ENCODE measurements at regions not wholly inside any gene's neighbourhood (a gene's known extent, or its start where the extent isn't known, plus 50 kb on each side); places are given as distances from the start of the nearest gene placed in this dataset.
A peak's percentile ranks its signal among the peaks of the same experiment; 100 is the strongest.

DNA sequence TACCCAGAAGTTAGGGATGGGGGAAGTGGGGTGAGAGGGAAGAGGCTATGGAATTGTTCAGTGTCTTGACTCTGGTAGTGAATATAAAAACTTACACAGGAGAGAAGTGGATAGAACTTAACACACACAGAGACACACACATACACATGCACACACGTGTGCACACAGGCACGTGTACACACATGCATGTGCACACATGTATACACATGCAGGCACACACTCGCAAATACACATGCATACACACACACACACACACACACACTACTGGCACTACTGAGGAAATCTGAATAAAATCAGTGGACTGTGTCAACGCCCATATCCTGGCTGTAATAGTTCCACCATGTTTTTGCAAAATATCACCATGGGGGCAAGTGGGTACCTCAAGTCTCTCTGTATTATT lies 107.9 kb downstream of the IRS2 start:
- no peaks in the 10 kb centered on the region for H3K36me3 ChIP-seq (ENCODE audit: control insufficient read depth in 3 of 3, insufficient read depth in 2 of 3, low read depth in 1 of 3, low read length in 3 of 3)
- no peaks in the 10 kb centered on the region for H3K27me3 ChIP-seq (ENCODE audit: control insufficient read depth in 3 of 3, insufficient read depth in 3 of 3, low read length in 3 of 3)
- H3K9me3 ChIP-seq (ENCODE audit: control insufficient read depth in 2 of 2, insufficient read depth in 1 of 2, low read depth in 1 of 2, low read length in 1 of 2), result no peaks in the 10 kb centered on the region
- DNase-seq (no peak), FAIRE-seq (no peak)
- H3K4me3 ChIP-seq (ENCODE audit: low read depth in 1 of 3, low read length in 3 of 3), result no peak overlapping the region
- 81 to 85% (median 83%) methylated on average over 4 of the region's 4 CpGs for WGBS, 3 donors
- no peak overlapping the region for H3K27ac ChIP-seq (ENCODE audit: low read depth in 1 of 3, low read length in 2 of 3)
- H3K4me1 ChIP-seq (ENCODE audit: control insufficient read depth in 3 of 3, insufficient read depth in 2 of 3, low read depth in 1 of 3, low read length in 2 of 3), result peaks cover 0 to 4% (median 0%) of the 10 kb centered on the region in 3 donors

DNA sequence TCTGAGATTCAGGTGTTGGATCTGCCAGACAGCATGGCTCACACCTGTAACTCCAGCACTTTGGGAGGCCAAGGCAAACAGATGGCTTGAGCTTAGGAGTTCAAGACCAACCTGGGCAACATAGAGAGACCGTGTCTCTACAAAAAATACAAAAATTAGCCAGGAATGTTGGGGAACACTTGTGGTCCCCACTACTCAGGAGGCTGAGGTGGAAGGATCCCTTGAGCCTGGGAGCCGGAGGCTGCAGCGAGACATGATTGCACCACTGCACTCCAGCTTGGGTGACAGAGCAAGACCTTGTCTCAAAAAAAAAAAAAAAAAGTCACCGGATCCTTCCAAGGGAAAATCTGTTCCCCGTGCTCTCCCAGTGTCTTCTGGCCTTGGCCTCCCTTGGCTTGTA lies 109.2 kb downstream of the IRS2 start:
- H3K36me3 ChIP-seq (ENCODE audit: control insufficient read depth in 3 of 3, insufficient read depth in 2 of 3, low read depth in 1 of 3, low read length in 3 of 3), result no peaks in the 10 kb centered on the region
- FAIRE-seq (no peak), DNase-seq (no peak)
- no peak overlapping the region for H3K4me3 ChIP-seq (ENCODE audit: low read depth in 1 of 3, low read length in 3 of 3)
- H3K9me3 ChIP-seq (ENCODE audit: control insufficient read depth in 2 of 2, insufficient read depth in 1 of 2, low read depth in 1 of 2, low read length in 1 of 2), result no peaks in the 10 kb centered on the region
- no peak overlapping the region for H3K27ac ChIP-seq (ENCODE audit: low read depth in 1 of 3, low read length in 2 of 3)
- H3K27me3 ChIP-seq (ENCODE audit: control insufficient read depth in 3 of 3, insufficient read depth in 3 of 3, low read length in 3 of 3), result no peaks in the 10 kb centered on the region
- WGBS, 3 donors, result 92 to 97% (median 93%) methylated on average over 5 of the region's 5 CpGs
- no peaks in the 10 kb centered on the region for H3K4me1 ChIP-seq (ENCODE audit: control insufficient read depth in 3 of 3, insufficient read depth in 2 of 3, low read depth in 1 of 3, low read length in 2 of 3)

DNA sequence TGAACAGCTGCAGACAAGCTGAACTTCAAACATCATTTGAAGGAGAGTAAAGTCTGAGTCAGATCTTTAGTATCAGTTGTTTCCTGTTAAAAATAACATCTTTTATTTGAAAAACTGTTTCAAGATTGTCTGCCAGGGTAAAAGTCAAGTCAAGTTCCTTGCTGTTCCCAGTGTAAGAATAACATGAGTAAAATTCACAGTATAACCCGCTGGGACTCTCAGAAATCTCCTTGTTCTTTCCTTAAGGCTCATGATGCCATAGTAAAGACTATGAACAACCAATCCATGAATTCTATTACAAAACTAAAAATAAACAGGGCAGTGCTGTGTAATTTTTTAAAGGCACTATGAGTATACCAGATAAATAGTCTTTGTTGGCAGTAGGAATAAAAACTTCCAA lies 112.9 kb downstream of the IRS2 start:
- WGBS, 3 donors, result 83 to 94% (median 89%) methylated on average over 1 of the region's 1 CpG
- no peaks in the 10 kb centered on the region for H3K4me1 ChIP-seq (ENCODE audit: control insufficient read depth in 3 of 3, insufficient read depth in 2 of 3, low read depth in 1 of 3, low read length in 2 of 3)
- H3K27ac ChIP-seq (ENCODE audit: low read depth in 1 of 3, low read length in 2 of 3), result no peak overlapping the region
- no peaks in the 10 kb centered on the region for H3K36me3 ChIP-seq (ENCODE audit: control insufficient read depth in 3 of 3, insufficient read depth in 2 of 3, low read depth in 1 of 3, low read length in 3 of 3)
- H3K9me3 ChIP-seq (ENCODE audit: control insufficient read depth in 2 of 2, insufficient read depth in 1 of 2, low read depth in 1 of 2, low read length in 1 of 2), result no peaks in the 10 kb centered on the region
- no peaks in the 10 kb centered on the region for H3K27me3 ChIP-seq (ENCODE audit: control insufficient read depth in 3 of 3, insufficient read depth in 3 of 3, low read length in 3 of 3)
- DNase-seq (no peak), FAIRE-seq (no peak)
- no peak overlapping the region for H3K4me3 ChIP-seq (ENCODE audit: low read depth in 1 of 3, low read length in 3 of 3)

DNA sequence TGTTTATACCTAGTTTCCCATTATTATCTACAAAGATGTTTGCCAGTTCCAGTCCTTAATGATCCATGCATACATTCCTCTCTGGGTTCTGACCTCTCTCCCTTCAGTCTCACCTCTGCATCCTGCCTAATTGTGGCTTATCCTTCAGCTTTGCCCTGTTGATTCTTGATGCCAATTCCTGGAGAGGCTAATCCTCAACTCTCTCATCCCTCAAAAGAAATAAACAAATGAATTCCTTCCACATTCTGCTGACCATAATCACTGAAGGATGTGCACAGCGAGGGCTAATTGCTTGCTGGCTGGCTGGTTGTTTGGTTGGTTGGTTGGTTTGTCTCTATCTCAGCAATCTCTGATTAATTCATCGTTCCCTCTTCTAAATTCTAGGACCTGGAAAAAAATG lies 113.8 kb downstream of the IRS2 start:
- Histone ChIP-seq H3K4me3 (ENCODE audit: low read depth in 1 of 3, low read length in 3 of 3) (no peak overlapping the region), H3K36me3 (ENCODE audit: control insufficient read depth in 3 of 3, insufficient read depth in 2 of 3, low read depth in 1 of 3, low read length in 3 of 3) (no peaks in the 10 kb centered on the region), H3K9me3 (ENCODE audit: control insufficient read depth in 2 of 2, insufficient read depth in 1 of 2, low read depth in 1 of 2, low read length in 1 of 2) (no peaks in the 10 kb centered on the region), H3K27me3 (ENCODE audit: control insufficient read depth in 3 of 3, insufficient read depth in 3 of 3, low read length in 3 of 3) (no peaks in the 10 kb centered on the region), H3K27ac (ENCODE audit: low read depth in 1 of 3, low read length in 2 of 3) (no peak overlapping the region), H3K4me1 (ENCODE audit: control insufficient read depth in 3 of 3, insufficient read depth in 2 of 3, low read depth in 1 of 3, low read length in 2 of 3) (no peaks in the 10 kb centered on the region)
- 57 to 92% (median 78%) methylated on average over 2 of the region's 2 CpGs for WGBS, 3 donors
- no peak for DNase-seq
- no peak for FAIRE-seq

DNA sequence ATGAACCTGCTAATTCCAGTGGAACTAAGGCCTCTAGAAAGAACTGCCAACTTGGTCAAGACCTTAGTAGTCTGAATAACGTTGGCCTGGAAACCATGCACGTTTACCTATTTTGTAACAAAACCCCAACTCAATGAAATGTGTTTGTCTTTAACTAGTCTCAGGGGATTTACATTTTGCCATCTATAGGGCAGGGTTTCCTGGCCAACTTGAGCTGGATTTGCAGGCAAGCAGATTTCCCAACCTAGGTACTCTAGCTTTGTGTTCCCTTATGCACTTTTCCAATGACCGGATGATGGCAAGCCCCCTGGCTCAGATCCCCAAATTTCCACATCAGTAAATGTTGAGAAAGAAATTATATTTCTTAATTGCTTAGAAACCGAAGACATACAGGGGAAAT lies 114.5 kb downstream of the IRS2 start:
- H3K36me3 ChIP-seq (ENCODE audit: control insufficient read depth in 3 of 3, insufficient read depth in 2 of 3, low read depth in 1 of 3, low read length in 3 of 3), result no peaks in the 10 kb centered on the region
- no peak overlapping the region for H3K27ac ChIP-seq (ENCODE audit: low read depth in 1 of 3, low read length in 2 of 3)

DNA sequence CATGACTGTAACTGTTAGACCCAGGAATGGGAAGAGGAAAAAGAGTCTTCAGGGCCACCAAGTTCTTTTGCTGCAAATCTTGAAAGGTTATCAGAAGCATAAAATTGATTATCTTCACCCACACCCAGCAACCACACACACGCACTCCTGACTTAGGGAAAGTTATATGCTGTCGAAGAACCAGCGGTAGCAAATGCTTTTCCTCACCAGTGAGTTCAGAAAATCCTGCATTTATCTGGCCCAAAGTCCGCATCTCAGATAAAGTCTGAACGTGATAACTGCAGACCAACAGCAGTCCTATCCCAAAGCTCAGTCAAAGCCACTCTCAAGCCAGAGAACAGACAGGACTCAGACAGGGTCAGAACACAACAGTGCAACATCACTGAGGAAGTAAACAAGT lies 115.6 kb downstream of the IRS2 start:
- H3K9me3 ChIP-seq (ENCODE audit: control insufficient read depth in 2 of 2, insufficient read depth in 1 of 2, low read depth in 1 of 2, low read length in 1 of 2), result no peaks in the 10 kb centered on the region
- DNase-seq (peak in 1 of 2 donors; percentile 73), FAIRE-seq (no peak)
- H3K4me3 ChIP-seq (ENCODE audit: low read depth in 1 of 3, low read length in 3 of 3), result no peak overlapping the region
- no peaks in the 10 kb centered on the region for H3K27me3 ChIP-seq (ENCODE audit: control insufficient read depth in 3 of 3, insufficient read depth in 3 of 3, low read length in 3 of 3)
- H3K27ac ChIP-seq (ENCODE audit: low read depth in 1 of 3, low read length in 2 of 3), result no peak overlapping the region
- no peaks in the 10 kb centered on the region for H3K36me3 ChIP-seq (ENCODE audit: control insufficient read depth in 3 of 3, insufficient read depth in 2 of 3, low read depth in 1 of 3, low read length in 3 of 3)
- 14 to 74% (median 37%) methylated on average over 5 of the region's 5 CpGs for WGBS, 3 donors
- H3K4me1 ChIP-seq (ENCODE audit: control insufficient read depth in 3 of 3, insufficient read depth in 2 of 3, low read depth in 1 of 3, low read length in 2 of 3), result no peaks in the 10 kb centered on the region

More for the DNA sequence above, 114.5 kb downstream of the IRS2 start:
- H3K27me3 ChIP-seq (ENCODE audit: control insufficient read depth in 3 of 3, insufficient read depth in 3 of 3, low read length in 3 of 3), result no peaks in the 10 kb centered on the region
- WGBS, 3 donors, result 86 to 93% (median 91%) methylated on average over 4 of the region's 4 CpGs
- H3K4me1 ChIP-seq (ENCODE audit: control insufficient read depth in 3 of 3, insufficient read depth in 2 of 3, low read depth in 1 of 3, low read length in 2 of 3), result no peaks in the 10 kb centered on the region
- H3K4me3 ChIP-seq (ENCODE audit: low read depth in 1 of 3, low read length in 3 of 3), result no peak overlapping the region
- no peak for FAIRE-seq
- H3K9me3 ChIP-seq (ENCODE audit: control insufficient read depth in 2 of 2, insufficient read depth in 1 of 2, low read depth in 1 of 2, low read length in 1 of 2), result no peaks in the 10 kb centered on the region
- no peak for DNase-seq

DNA sequence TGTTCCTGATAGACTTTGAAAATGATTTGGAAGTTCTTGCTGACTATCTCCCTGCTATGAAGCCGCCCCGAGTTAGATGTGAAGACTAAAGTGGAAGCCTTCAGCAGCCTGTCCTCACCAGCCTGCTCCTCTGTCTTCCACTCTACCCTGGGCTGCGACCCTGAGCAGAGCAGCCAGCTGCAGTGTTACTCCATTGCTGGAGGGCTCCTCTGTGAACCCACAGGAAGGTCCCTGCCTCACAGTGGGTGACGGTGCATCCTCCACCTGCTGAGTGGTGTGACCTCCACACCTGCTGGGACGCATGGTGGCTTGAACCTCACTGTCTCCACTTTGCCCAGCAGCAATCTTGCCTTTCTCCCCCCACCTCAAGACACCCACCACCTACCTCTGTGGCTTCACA lies 116.4 kb downstream of the IRS2 start:
- Histone ChIP-seq H3K4me1 (ENCODE audit: control insufficient read depth in 3 of 3, insufficient read depth in 2 of 3, low read depth in 1 of 3, low read length in 2 of 3) (no peaks in the 10 kb centered on the region), H3K27me3 (ENCODE audit: control insufficient read depth in 3 of 3, insufficient read depth in 3 of 3, low read length in 3 of 3) (no peaks in the 10 kb centered on the region), H3K4me3 (ENCODE audit: low read depth in 1 of 3, low read length in 3 of 3) (no peak overlapping the region), H3K27ac (ENCODE audit: low read depth in 1 of 3, low read length in 2 of 3) (no peak overlapping the region), H3K36me3 (ENCODE audit: control insufficient read depth in 3 of 3, insufficient read depth in 2 of 3, low read depth in 1 of 3, low read length in 3 of 3) (no peaks in the 10 kb centered on the region), H3K9me3 (ENCODE audit: control insufficient read depth in 2 of 2, insufficient read depth in 1 of 2, low read depth in 1 of 2, low read length in 1 of 2) (no peaks in the 10 kb centered on the region)
- DNase-seq, result no peak
- 79 to 85% (median 84%) methylated on average over 5 of the region's 5 CpGs for WGBS, 3 donors
- FAIRE-seq, result no peak

DNA sequence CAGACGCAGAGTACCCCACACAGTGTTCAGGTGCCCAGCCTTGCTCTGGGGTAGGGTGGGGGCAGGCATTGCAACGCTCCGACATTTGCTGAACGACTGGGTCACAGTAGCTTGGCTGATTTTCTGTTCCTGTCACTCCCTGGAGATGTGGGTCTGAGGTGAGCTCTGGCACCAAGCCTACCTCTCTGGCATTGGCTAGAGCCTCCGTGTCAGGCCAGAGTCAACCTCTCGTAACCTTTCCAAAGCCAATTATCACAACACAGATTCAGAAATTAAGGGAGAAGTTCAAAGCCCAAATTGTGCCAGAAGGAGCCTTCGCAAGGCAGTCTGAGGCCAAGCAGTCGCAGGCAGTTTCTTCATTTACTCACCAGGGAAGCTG lies 117.2 kb downstream of the IRS2 start:
- no peak overlapping the region for H3K4me3 ChIP-seq (ENCODE audit: low read depth in 1 of 3, low read length in 3 of 3)
- H3K27ac ChIP-seq (ENCODE audit: low read depth in 1 of 3, low read length in 2 of 3), result no peak overlapping the region
- DNase-seq (no peak), FAIRE-seq (no peak)
- H3K4me1 ChIP-seq (ENCODE audit: control insufficient read depth in 3 of 3, insufficient read depth in 2 of 3, low read depth in 1 of 3, low read length in 2 of 3), result no peaks in the 10 kb centered on the region
- H3K9me3 ChIP-seq (ENCODE audit: control insufficient read depth in 2 of 2, insufficient read depth in 1 of 2, low read depth in 1 of 2, low read length in 1 of 2), result no peaks in the 10 kb centered on the region
- WGBS, 3 donors, result 80 to 90% (median 82%) methylated on average over 8 of the region's 8 CpGs
- H3K36me3 ChIP-seq (ENCODE audit: control insufficient read depth in 3 of 3, insufficient read depth in 2 of 3, low read depth in 1 of 3, low read length in 3 of 3), result no peaks in the 10 kb centered on the region
- H3K27me3 ChIP-seq (ENCODE audit: control insufficient read depth in 3 of 3, insufficient read depth in 3 of 3, low read length in 3 of 3), result no peaks in the 10 kb centered on the region

DNA sequence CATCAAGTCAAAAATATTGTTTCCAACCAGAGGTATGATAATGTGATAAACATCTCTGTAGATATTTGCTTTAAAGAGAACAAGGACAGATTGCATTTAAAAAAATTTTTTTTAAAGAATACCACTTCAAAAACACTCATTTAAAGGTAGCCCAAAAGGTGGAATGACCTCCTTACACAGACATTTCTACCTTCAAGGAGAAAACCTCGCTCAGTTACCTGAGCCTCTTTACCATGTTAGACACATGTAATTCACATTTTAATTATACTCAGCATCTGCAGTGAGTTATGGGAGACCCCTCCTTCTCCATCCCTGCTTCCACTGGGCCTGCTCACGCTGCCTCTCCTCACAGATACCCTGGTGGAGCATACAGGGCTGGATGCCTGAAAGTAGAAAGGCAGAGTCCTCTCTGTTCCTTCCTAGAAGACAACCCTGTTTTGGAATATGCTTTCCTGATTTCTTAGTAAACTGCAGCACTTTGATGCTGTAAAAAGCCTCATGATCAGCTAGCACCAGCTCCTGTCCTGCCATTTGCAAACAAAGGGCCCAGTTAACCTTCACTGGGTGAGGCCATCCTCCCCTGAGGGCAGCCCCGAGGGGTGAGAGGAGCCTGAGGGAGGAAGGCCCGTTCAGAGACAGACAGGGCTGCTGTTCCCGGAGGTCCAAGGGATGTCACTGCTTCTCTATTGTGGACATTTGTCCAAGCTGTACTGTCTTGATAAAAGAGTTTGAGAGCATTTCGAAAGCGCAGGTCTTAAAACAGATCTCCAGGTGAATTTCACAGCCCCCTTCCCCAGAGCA lies 117.8 kb downstream of the IRS2 start:
- Histone ChIP-seq H3K9me3 (ENCODE audit: control insufficient read depth in 2 of 2, insufficient read depth in 1 of 2, low read depth in 1 of 2, low read length in 1 of 2) (no peaks in the 10 kb centered on the region), H3K27me3 (ENCODE audit: control insufficient read depth in 3 of 3, insufficient read depth in 3 of 3, low read length in 3 of 3) (no peaks in the 10 kb centered on the region), H3K4me1 (ENCODE audit: control insufficient read depth in 3 of 3, insufficient read depth in 2 of 3, low read depth in 1 of 3, low read length in 2 of 3) (no peaks in the 10 kb centered on the region), H3K4me3 (ENCODE audit: low read depth in 1 of 3, low read length in 3 of 3) (no peak overlapping the region), H3K36me3 (ENCODE audit: control insufficient read depth in 3 of 3, insufficient read depth in 2 of 3, low read depth in 1 of 3, low read length in 3 of 3) (no peaks in the 10 kb centered on the region), H3K27ac (ENCODE audit: low read depth in 1 of 3, low read length in 2 of 3) (no peak overlapping the region)
- FAIRE-seq (no peak), DNase-seq (no peak)
- 86 to 90% (median 87%) methylated on average over 7 of the region's 7 CpGs for WGBS, 3 donors

Data from small intestine (tissue), 7 donors.